HL-60 (cell line): ENCODE measurements at regions not wholly inside any gene's neighbourhood (a gene's known extent, or its start where the extent isn't known, plus 50 kb on each side); places are given as distances from the start of the nearest gene placed in this dataset.

ENCODE experiments used
- GABPA ChIP-seq: IDR thresholded peaks from 2 replicates; pipeline ENCODE4 v1.6.1; 2012; ENCODE audit warnings: low read depth
- TF ChIP-seq, protein P1 (sequence below): IDR thresholded peaks from one replicate; pipeline ENCODE4 v1.5.1; 2011; ENCODE audit warnings: low read length, control low read depth, inconsistent platforms; ENCODE audit not compliant: insufficient read depth
- TF ChIP-seq, protein P2 (sequence below): IDR thresholded peaks from 2 replicates; pipeline ENCODE4 v1.6.1; 2012; ENCODE audit warnings: low read depth; ENCODE audit not compliant: insufficient replicate concordance

DNA sequence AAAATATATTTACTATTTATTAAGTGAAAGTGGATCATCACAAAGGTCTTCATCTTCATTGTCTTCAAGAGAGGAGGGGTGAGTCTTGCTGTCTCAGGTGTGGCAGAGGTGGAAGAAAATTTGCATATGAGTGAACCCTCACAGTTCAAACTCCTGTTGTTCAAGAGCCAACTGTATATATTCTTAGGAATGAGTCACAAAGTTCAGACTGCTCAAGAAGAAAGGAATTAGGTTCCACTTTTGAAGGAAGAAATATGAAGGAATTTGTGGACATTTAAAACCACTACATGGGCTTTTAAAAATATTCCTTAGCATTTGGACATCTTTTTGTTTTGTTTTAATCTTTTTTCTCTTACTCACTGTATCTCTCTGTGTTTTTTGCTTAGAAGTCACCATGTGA is 212.6 kb downstream of the INSIG2 start:
- TF ChIP-seq, protein P1, sequence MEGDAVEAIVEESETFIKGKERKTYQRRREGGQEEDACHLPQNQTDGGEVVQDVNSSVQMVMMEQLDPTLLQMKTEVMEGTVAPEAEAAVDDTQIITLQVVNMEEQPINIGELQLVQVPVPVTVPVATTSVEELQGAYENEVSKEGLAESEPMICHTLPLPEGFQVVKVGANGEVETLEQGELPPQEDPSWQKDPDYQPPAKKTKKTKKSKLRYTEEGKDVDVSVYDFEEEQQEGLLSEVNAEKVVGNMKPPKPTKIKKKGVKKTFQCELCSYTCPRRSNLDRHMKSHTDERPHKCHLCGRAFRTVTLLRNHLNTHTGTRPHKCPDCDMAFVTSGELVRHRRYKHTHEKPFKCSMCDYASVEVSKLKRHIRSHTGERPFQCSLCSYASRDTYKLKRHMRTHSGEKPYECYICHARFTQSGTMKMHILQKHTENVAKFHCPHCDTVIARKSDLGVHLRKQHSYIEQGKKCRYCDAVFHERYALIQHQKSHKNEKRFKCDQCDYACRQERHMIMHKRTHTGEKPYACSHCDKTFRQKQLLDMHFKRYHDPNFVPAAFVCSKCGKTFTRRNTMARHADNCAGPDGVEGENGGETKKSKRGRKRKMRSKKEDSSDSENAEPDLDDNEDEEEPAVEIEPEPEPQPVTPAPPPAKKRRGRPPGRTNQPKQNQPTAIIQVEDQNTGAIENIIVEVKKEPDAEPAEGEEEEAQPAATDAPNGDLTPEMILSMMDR: no peak
- TF ChIP-seq, protein P2, sequence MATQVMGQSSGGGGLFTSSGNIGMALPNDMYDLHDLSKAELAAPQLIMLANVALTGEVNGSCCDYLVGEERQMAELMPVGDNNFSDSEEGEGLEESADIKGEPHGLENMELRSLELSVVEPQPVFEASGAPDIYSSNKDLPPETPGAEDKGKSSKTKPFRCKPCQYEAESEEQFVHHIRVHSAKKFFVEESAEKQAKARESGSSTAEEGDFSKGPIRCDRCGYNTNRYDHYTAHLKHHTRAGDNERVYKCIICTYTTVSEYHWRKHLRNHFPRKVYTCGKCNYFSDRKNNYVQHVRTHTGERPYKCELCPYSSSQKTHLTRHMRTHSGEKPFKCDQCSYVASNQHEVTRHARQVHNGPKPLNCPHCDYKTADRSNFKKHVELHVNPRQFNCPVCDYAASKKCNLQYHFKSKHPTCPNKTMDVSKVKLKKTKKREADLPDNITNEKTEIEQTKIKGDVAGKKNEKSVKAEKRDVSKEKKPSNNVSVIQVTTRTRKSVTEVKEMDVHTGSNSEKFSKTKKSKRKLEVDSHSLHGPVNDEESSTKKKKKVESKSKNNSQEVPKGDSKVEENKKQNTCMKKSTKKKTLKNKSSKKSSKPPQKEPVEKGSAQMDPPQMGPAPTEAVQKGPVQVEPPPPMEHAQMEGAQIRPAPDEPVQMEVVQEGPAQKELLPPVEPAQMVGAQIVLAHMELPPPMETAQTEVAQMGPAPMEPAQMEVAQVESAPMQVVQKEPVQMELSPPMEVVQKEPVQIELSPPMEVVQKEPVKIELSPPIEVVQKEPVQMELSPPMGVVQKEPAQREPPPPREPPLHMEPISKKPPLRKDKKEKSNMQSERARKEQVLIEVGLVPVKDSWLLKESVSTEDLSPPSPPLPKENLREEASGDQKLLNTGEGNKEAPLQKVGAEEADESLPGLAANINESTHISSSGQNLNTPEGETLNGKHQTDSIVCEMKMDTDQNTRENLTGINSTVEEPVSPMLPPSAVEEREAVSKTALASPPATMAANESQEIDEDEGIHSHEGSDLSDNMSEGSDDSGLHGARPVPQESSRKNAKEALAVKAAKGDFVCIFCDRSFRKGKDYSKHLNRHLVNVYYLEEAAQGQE: no peak
- no peak for TF ChIP-seq GABPA
